Neural cell (in vitro differentiated cells): ENCODE measurements at regions not wholly inside any gene's neighbourhood (a gene's known extent, or its start where the extent isn't known, plus 50 kb on each side); places are given as distances from the start of the nearest gene placed in this dataset.

Experiments
- H2AFZ ChIP-seq: fragments of 200-600, 300-800 bp; sonication (generic), shearing (Covaris generic); 2 replicates; pipeline ENCODE4 v1.6.0; 2014; ENCODE audit warnings: low read depth, mild to moderate bottlenecking, antibody characterized with exemption, low read length, moderate library complexity
- H3F3A ChIP-seq: fragments of 200-600 bp; shearing (Covaris generic); 2 replicates; pipeline ENCODE4 v1.6.1; 2016; ENCODE audit warnings: mild to moderate bottlenecking, moderate library complexity, mixed read lengths, antibody characterized with exemption, low read length; ENCODE audit not compliant: insufficient read depth, poor library complexity, severe bottlenecking
- H3K27ac ChIP-seq: fragments of 200-600, 300-800 bp; sonication (generic), shearing (Covaris generic); 2 replicates; pipeline ENCODE4 v1.5.1; 2014; ENCODE audit warnings: mild to moderate bottlenecking, low read length, moderate library complexity
- H3K27me3 ChIP-seq: fragments of 300-800, 200-600 bp; sonication (generic), shearing (Covaris generic); 2 replicates; pipeline ENCODE4 v1.6.0; 2014; ENCODE audit warnings: mild to moderate bottlenecking, low read depth, low read length, moderate library complexity; ENCODE audit not compliant: insufficient read depth
- H3K36me3 ChIP-seq: fragments of 300-800, 200-600 bp; sonication (generic), shearing (Covaris generic); 2 replicates; pipeline ENCODE4 v1.5.1; 2014; ENCODE audit warnings: mild to moderate bottlenecking, antibody characterized with exemption, low read length, moderate library complexity; ENCODE audit not compliant: insufficient read depth
- H3K4me2 ChIP-seq: fragments of 300-800, 200-600 bp; sonication (generic), shearing (Covaris generic); 2 replicates; pipeline ENCODE4 v1.6.0; 2014; ENCODE audit warnings: mild to moderate bottlenecking, low read length
- H3K4me3 ChIP-seq: fragments of 300-800, 200-600 bp; sonication (generic), shearing (Covaris generic); 2 replicates; pipeline ENCODE4 v1.5.1; 2014; ENCODE audit warnings: mild to moderate bottlenecking, low read length, moderate library complexity
- H3K79me2 ChIP-seq: fragments of 200-600 bp; shearing (Covaris generic); replicated peaks from 2 replicates; pipeline ENCODE4 v1.6.0; 2014; ENCODE audit warnings: mild to moderate bottlenecking, low read length, moderate library complexity; ENCODE audit not compliant: insufficient read depth
- H3K9ac ChIP-seq: fragments of 300-800, 200-600 bp; sonication (generic), shearing (Covaris generic); 2 replicates; pipeline ENCODE4 v1.6.1; 2016; ENCODE audit warnings: mild to moderate bottlenecking, low read length, mixed read lengths
- H3K9me2 ChIP-seq: fragments of 200-600 bp; shearing (Covaris generic); 2 replicates; pipeline ENCODE4 v1.6.1; 2016; ENCODE audit warnings: mild to moderate bottlenecking, low read length, mixed read lengths; ENCODE audit not compliant: insufficient read depth
- H3K9me3 ChIP-seq: fragments of 200-600, 300-800 bp; sonication (generic), shearing (Covaris generic); 2 replicates; pipeline ENCODE4 v1.6.1; 2016; ENCODE audit warnings: mild to moderate bottlenecking, mixed run types, low read length, moderate library complexity, mixed read lengths
- H4K20me1 ChIP-seq: fragments of 200-600 bp; shearing (Covaris generic); 2 replicates; pipeline ENCODE4 v1.6.1; 2016; ENCODE audit warnings: mild to moderate bottlenecking, mixed run types; ENCODE audit not compliant: insufficient read depth
- EP300 ChIP-seq: fragments of 450-650 bp; conservative IDR thresholded peaks from 2 replicates; pipeline ENCODE4 v1.6.1; 2014; ENCODE audit warnings: antibody characterized with exemption, mild to moderate bottlenecking, moderate library complexity; ENCODE audit not compliant: poor library complexity, severe bottlenecking
- EZH2 ChIP-seq: fragments of 200-600, 300-800 bp; shearing (Covaris generic), sonication (generic); IDR thresholded peaks from 2 replicates; pipeline ENCODE4 v1.6.1; 2014; ENCODE audit warnings: antibody characterized with exemption, low read length, borderline replicate concordance, mild to moderate bottlenecking; ENCODE audit not compliant: insufficient read depth, poor library complexity, severe bottlenecking
- MXI1 ChIP-seq: fragments of 450-650 bp; conservative IDR thresholded peaks from 2 replicates; pipeline ENCODE4 v1.6.1; 2014; ENCODE audit warnings: antibody characterized with exemption, mild to moderate bottlenecking; ENCODE audit not compliant: poor library complexity, severe bottlenecking
- POLR2AphosphoS5 ChIP-seq: IDR thresholded peaks from 2 replicates; pipeline ENCODE4 v1.6.1; 2012
- RAD21 ChIP-seq: fragments of 450-650 bp; conservative IDR thresholded peaks from 2 replicates; pipeline ENCODE4 v1.6.1; 2014; ENCODE audit warnings: antibody characterized with exemption, mild to moderate bottlenecking, moderate library complexity
- SMC3 ChIP-seq: fragments of 450-650 bp; conservative IDR thresholded peaks from 2 replicates; pipeline ENCODE4 v1.6.1; 2014; ENCODE audit warnings: antibody characterized with exemption, mild to moderate bottlenecking, moderate library complexity; ENCODE audit not compliant: poor library complexity
- TAF1 ChIP-seq: IDR thresholded peaks from 2 replicates; pipeline ENCODE4 v1.6.1; 2012; ENCODE audit warnings: low read depth
- TF ChIP-seq, protein P1 (sequence below): fragments of 450-650 bp; IDR thresholded peaks from 2 replicates; pipeline ENCODE4 v1.5.1; 2014; ENCODE audit warnings: antibody characterized with exemption, mild to moderate bottlenecking, moderate library complexity; ENCODE audit not compliant: poor library complexity, severe bottlenecking
- TF ChIP-seq, protein P2 (sequence below): IDR thresholded peaks from 2 replicates; pipeline ENCODE4 v1.6.1; 2012; ENCODE audit warnings: borderline replicate concordance

DNA sequence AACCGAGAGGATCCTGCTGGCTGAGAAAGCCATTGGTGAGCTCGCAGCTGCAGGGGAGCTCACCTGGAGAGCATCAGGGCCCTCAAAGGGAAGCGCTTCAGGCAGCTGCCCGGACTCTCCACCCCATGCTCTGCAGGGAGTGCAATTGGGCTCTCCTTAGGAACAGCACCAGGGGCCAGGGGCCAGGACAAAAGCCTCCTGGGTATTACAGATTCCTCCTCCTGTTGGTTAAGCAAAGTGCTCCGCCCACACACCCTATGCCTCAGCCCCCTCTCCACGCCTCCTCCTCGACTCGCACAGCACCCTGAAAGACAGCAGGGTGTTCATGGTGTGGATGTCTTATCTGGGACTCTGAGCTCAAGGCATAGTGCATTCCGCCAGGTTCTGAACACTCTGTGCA is 139.9 kb downstream of the SHANK2 start:
- Histone ChIP-seq H3K79me2 (no peaks in the 10 kb centered on the region), H3K9me2 (no peaks in the 10 kb centered on the region), H4K20me1 (no peaks in the 10 kb centered on the region), H3K4me2 (no peak overlapping the region), H3K9me3 (no peaks in the 10 kb centered on the region), H3K27me3 (no peaks in the 10 kb centered on the region), H3K27ac (no peak overlapping the region), H2AFZ (no peak overlapping the region), H3F3A (no peaks in the 10 kb centered on the region), H3K9ac (no peak overlapping the region), H3K4me3 (no peak overlapping the region), H3K36me3 (no peaks in the 10 kb centered on the region)
- TF ChIP-seq, protein P1, sequence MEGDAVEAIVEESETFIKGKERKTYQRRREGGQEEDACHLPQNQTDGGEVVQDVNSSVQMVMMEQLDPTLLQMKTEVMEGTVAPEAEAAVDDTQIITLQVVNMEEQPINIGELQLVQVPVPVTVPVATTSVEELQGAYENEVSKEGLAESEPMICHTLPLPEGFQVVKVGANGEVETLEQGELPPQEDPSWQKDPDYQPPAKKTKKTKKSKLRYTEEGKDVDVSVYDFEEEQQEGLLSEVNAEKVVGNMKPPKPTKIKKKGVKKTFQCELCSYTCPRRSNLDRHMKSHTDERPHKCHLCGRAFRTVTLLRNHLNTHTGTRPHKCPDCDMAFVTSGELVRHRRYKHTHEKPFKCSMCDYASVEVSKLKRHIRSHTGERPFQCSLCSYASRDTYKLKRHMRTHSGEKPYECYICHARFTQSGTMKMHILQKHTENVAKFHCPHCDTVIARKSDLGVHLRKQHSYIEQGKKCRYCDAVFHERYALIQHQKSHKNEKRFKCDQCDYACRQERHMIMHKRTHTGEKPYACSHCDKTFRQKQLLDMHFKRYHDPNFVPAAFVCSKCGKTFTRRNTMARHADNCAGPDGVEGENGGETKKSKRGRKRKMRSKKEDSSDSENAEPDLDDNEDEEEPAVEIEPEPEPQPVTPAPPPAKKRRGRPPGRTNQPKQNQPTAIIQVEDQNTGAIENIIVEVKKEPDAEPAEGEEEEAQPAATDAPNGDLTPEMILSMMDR = no peak
- TF ChIP-seq TAF1 (no peak), SMC3 (no peak), EZH2 (no peak), RAD21 (no peak), MXI1 (no peak), EP300 (no peak), POLR2AphosphoS5 (no peak)
- TF ChIP-seq, protein P2, sequence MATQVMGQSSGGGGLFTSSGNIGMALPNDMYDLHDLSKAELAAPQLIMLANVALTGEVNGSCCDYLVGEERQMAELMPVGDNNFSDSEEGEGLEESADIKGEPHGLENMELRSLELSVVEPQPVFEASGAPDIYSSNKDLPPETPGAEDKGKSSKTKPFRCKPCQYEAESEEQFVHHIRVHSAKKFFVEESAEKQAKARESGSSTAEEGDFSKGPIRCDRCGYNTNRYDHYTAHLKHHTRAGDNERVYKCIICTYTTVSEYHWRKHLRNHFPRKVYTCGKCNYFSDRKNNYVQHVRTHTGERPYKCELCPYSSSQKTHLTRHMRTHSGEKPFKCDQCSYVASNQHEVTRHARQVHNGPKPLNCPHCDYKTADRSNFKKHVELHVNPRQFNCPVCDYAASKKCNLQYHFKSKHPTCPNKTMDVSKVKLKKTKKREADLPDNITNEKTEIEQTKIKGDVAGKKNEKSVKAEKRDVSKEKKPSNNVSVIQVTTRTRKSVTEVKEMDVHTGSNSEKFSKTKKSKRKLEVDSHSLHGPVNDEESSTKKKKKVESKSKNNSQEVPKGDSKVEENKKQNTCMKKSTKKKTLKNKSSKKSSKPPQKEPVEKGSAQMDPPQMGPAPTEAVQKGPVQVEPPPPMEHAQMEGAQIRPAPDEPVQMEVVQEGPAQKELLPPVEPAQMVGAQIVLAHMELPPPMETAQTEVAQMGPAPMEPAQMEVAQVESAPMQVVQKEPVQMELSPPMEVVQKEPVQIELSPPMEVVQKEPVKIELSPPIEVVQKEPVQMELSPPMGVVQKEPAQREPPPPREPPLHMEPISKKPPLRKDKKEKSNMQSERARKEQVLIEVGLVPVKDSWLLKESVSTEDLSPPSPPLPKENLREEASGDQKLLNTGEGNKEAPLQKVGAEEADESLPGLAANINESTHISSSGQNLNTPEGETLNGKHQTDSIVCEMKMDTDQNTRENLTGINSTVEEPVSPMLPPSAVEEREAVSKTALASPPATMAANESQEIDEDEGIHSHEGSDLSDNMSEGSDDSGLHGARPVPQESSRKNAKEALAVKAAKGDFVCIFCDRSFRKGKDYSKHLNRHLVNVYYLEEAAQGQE = no peak

DNA sequence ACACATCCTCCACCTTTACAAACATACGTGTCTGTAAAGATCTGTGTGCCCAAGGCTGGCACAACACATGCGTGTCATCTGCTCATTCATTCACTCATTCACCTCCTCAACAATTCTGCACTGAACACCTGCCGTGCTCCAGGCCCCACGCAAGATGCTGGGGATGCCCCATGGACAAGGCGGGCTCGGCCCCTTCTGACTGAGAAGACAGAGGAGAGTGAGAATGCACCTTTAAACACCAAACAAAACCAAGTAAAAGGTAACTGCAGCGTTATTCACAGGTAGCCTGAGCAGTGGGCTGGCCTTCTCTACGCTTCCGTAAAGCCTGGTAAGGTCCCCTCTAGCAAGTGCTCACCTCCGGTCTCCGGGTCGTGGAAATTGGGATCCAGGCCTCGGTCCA is 142.8 kb downstream of the SHANK2 start:
- no peak overlapping the region for H3K4me2 ChIP-seq
- H3F3A ChIP-seq = no peaks in the 10 kb centered on the region
- no peak overlapping the region for H3K9ac ChIP-seq
- H2AFZ ChIP-seq = no peak overlapping the region
- H3K36me3 ChIP-seq = no peaks in the 10 kb centered on the region
- no peaks in the 10 kb centered on the region for H3K79me2 ChIP-seq
- H4K20me1 ChIP-seq = no peaks in the 10 kb centered on the region
- H3K9me2 ChIP-seq = no peaks in the 10 kb centered on the region
- TF ChIP-seq SMC3 (no peak), TAF1 (no peak), RAD21 (no peak), MXI1 (no peak), POLR2AphosphoS5 (no peak), EP300 (no peak), EZH2 (no peak)
- TF ChIP-seq, protein P2 = no peak
- TF ChIP-seq, protein P1 = no peak
- H3K27me3 ChIP-seq = no peaks in the 10 kb centered on the region
- H3K27ac ChIP-seq = no peak overlapping the region
- no peaks in the 10 kb centered on the region for H3K9me3 ChIP-seq
- no peak overlapping the region for H3K4me3 ChIP-seq
